HEK293 (cell line): ENCODE measurements at regions not wholly inside any gene's neighbourhood (a gene's known extent, or its start where the extent isn't known, plus 50 kb on each side); places are given as distances from the start of the nearest gene placed in this dataset.

ENCODE experiments used
- CTCF ChIA-PET: fragments of 350-600 bp; formaldehyde crosslinking; extraction: SDS; loops from one replicate; lab custom pipeline; 2021; ENCODE audit warnings: antibody characterized with exemption; lab: Yijun Ruan, JAX
- POLR2A ChIA-PET: fragments of 300-600 bp; formaldehyde crosslinking; extraction: SDS; loops from one replicate; lab custom pipeline; 2020; ENCODE audit warnings: antibody characterized with exemption, inconsistent platforms; lab: Yijun Ruan, JAX
- H3K27ac ChIP-seq: fragments of 200-500 bp; sonication (Bioruptor generic); 2 replicates; pipeline ENCODE4 v1.5.1; 2014; ENCODE audit warnings: low read depth, low read length, control low read depth, inconsistent platforms; ENCODE audit errors: extremely low read depth
- H3K36me3 ChIP-seq, 2 experiments: fragments of 200-500 bp in 1 of 2; sonication (Bioruptor generic) in 1 of 2; 1 replicate in 1 of 2; 2 replicates in 1 of 2; pipeline ENCODE4 v1.5.1; 2014 to 2017; ENCODE audit warnings: inconsistent platforms in 2 of 2, low read length in 2 of 2; ENCODE audit not compliant: control insufficient read depth in 2 of 2, insufficient read depth in 1 of 2
- H3K4me1 ChIP-seq: fragments of 200-500 bp; sonication (Bioruptor generic); 2 replicates; pipeline ENCODE4 v1.5.1; 2014; ENCODE audit warnings: mild to moderate bottlenecking, low read length, inconsistent platforms; ENCODE audit not compliant: control insufficient read depth, insufficient read depth
- H3K4me3 ChIP-seq: 2 replicates; pipeline ENCODE4 v1.5.1; 2011; ENCODE audit warnings: low read depth, mild to moderate bottlenecking, control low read depth, low read length, moderate library complexity
- H3K9me3 ChIP-seq: fragments of 200-500 bp; sonication (Bioruptor generic); 2 replicates; pipeline ENCODE4 v1.5.1; 2014; ENCODE audit warnings: low read depth, low read length, inconsistent platforms; ENCODE audit not compliant: control insufficient read depth, insufficient read depth
- INSM2 ChIP-seq: fragments of 450-650 bp; formaldehyde crosslinking; IDR thresholded peaks from 2 replicates; pipeline ENCODE4 v1.5.1; 2016; ENCODE audit warnings: missing biosample characterization, missing genetic modification characterization
- MEIS1 ChIP-seq: sonication (generic); formaldehyde crosslinking; IDR thresholded peaks from 2 replicates; pipeline ENCODE4 v1.8.1; 2022; ENCODE audit warnings: missing genetic modification reagents, mild to moderate bottlenecking, borderline replicate concordance
- PBX3 ChIP-seq: sonication (generic); formaldehyde crosslinking; IDR thresholded peaks from 2 replicates; pipeline ENCODE4 v1.8.1; 2022; ENCODE audit warnings: mild to moderate bottlenecking, moderate library complexity, missing genetic modification reagents
- SCRT1 ChIP-seq: fragments of 450-650 bp; formaldehyde crosslinking; IDR thresholded peaks from 2 replicates; pipeline ENCODE4 v1.5.1; 2016; ENCODE audit warnings: missing biosample characterization, missing genetic modification characterization, borderline replicate concordance
- SCRT2 ChIP-seq: fragments of 450-650 bp; formaldehyde crosslinking; IDR thresholded peaks from 2 replicates; pipeline ENCODE4 v1.5.1; 2016; ENCODE audit warnings: missing biosample characterization, missing genetic modification characterization
- SP3 ChIP-seq: fragments of 450-650 bp; formaldehyde crosslinking; IDR thresholded peaks from 2 replicates; pipeline ENCODE4 v1.5.1; 2016; ENCODE audit warnings: missing biosample characterization, missing genetic modification characterization
- WT1 ChIP-seq: fragments of 450-650 bp; formaldehyde crosslinking; IDR thresholded peaks from 2 replicates; pipeline ENCODE4 v1.5.1; 2016; ENCODE audit warnings: missing biosample characterization, missing genetic modification characterization
- ZEB2 ChIP-seq: fragments of 450-650 bp; formaldehyde crosslinking; IDR thresholded peaks from 2 replicates; pipeline ENCODE4 v1.5.1; 2016; ENCODE audit warnings: missing biosample characterization, missing genetic modification characterization
- ZNF112 ChIP-seq: fragments of 450-650 bp; formaldehyde crosslinking; IDR thresholded peaks from 2 replicates; pipeline ENCODE4 v1.5.0; 2017; ENCODE audit warnings: missing biosample characterization, missing genetic modification characterization
- ZNF133 ChIP-seq: fragments of 450-650 bp; formaldehyde crosslinking; IDR thresholded peaks from 2 replicates; pipeline ENCODE4 v1.5.1; 2016; ENCODE audit warnings: missing biosample characterization, missing genetic modification characterization
- ZNF148 ChIP-seq: fragments of 450-650 bp; formaldehyde crosslinking; IDR thresholded peaks from 2 replicates; pipeline ENCODE4 v1.5.0; 2017; ENCODE audit warnings: missing biosample characterization, missing genetic modification characterization, borderline replicate concordance
- ZNF324 ChIP-seq: fragments of 450-650 bp; formaldehyde crosslinking; IDR thresholded peaks from 2 replicates; pipeline ENCODE4 v1.5.1; 2016; ENCODE audit warnings: missing biosample characterization, missing genetic modification characterization
- ZNF521 ChIP-seq: fragments of 450-650 bp; formaldehyde crosslinking; IDR thresholded peaks from 2 replicates; pipeline ENCODE4 v1.5.1; 2017; ENCODE audit warnings: missing biosample characterization, mild to moderate bottlenecking, missing genetic modification characterization
- ZNF544 ChIP-seq: fragments of 450-650 bp; formaldehyde crosslinking; IDR thresholded peaks from 2 replicates; pipeline ENCODE4 v1.5.0; 2017; ENCODE audit warnings: missing biosample characterization, missing genetic modification characterization
- ZNF623 ChIP-seq: fragments of 450-650 bp; formaldehyde crosslinking; IDR thresholded peaks from 2 replicates; pipeline ENCODE4 v1.5.1; 2016; ENCODE audit warnings: missing biosample characterization, missing genetic modification characterization
- ZNF776 ChIP-seq: fragments of 450-650 bp; formaldehyde crosslinking; IDR thresholded peaks from 2 replicates; pipeline ENCODE4 v1.5.0; 2017; ENCODE audit warnings: missing biosample characterization, missing genetic modification characterization, borderline replicate concordance
- ZNF830 ChIP-seq: fragments of 450-650 bp; IDR thresholded peaks from 2 replicates; pipeline ENCODE4 v1.5.0; 2018; ENCODE audit warnings: missing biosample characterization, missing genetic modification characterization, low read depth, mild to moderate bottlenecking, moderate library complexity
- ZSCAN16 ChIP-seq: fragments of 450-650 bp; formaldehyde crosslinking; IDR thresholded peaks from 2 replicates; pipeline ENCODE4 v1.5.1; 2016; ENCODE audit warnings: missing biosample characterization, missing genetic modification characterization
- TF ChIP-seq, protein P1 (sequence below): fragments of 450-650 bp; formaldehyde crosslinking; IDR thresholded peaks from 2 replicates; pipeline ENCODE4 v1.5.1; 2016; ENCODE audit warnings: missing biosample characterization, missing genetic modification characterization

DNA sequence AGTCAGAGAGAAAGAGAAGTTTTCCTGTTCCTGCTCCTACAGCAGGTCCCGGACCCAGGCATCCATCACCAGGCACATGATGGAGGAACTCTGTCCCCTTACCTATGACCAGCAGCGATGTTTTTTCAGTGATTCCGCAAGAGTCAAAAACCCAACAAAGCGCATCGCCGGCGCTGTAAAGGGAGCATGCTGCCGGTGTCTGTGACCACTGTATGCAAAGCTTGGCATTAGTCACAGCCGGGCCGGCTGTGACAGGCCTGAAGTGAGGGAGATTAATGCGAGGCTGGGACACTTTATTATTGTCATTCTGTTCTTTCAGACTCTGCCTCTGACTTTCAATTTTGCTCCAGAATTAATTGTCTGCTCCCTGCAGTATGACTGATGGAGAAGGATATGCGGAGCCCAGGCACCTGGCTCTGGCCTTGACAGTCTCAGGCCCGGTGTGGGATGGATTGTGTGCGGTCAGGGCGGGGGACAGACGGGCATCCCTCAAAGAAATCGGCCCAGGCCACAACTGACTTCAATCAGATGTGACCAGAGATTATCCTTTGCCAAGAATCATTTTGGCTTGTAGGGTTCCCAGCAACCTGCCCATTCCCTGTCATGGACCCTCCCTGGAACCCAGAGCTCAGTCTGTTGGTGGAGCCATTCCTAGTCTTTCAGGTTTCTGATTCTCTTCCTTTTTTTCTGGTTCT lies 462.0 kb upstream of the ZNF507 start:
- H3K27ac ChIP-seq, result no peak overlapping the region
- POLR2A ChIA-PET, result no interaction called here
- H3K36me3 ChIP-seq, result no peaks in the 10 kb centered on the region; a peak in 1 of 3 replicates
- no peak overlapping the region for H3K4me3 ChIP-seq
- no peaks in the 10 kb centered on the region; the same call in none of the 2 replicates for H3K9me3 ChIP-seq
- peaks cover 7% of the 10 kb centered on the region; the same call in 1 of the 2 replicates for H3K4me1 ChIP-seq
- CTCF ChIA-PET, result no interaction called here
- no peak for TF ChIP-seq SP3
- TF ChIP-seq ZNF112, result no peak
- no peak for TF ChIP-seq ZSCAN16 (tag by site-specific recombination)
- TF ChIP-seq ZNF324 (tag by site-specific recombination), result no peak
- TF ChIP-seq ZEB2 (tag by site-specific recombination), result no peak
- TF ChIP-seq ZNF544, result no peak
- TF ChIP-seq ZNF623 (tag by site-specific recombination), result no peak
- TF ChIP-seq ZNF830 (tag by site-specific recombination), result no peak
- no peak for TF ChIP-seq ZNF776 (tag by site-specific recombination)
- no peak for TF ChIP-seq PBX3 (CRISPR knock-in tag)
- no peak for TF ChIP-seq INSM2 (tag by site-specific recombination)
- TF ChIP-seq ZNF521 (tag by site-specific recombination), result no peak
- TF ChIP-seq, protein P1, sequence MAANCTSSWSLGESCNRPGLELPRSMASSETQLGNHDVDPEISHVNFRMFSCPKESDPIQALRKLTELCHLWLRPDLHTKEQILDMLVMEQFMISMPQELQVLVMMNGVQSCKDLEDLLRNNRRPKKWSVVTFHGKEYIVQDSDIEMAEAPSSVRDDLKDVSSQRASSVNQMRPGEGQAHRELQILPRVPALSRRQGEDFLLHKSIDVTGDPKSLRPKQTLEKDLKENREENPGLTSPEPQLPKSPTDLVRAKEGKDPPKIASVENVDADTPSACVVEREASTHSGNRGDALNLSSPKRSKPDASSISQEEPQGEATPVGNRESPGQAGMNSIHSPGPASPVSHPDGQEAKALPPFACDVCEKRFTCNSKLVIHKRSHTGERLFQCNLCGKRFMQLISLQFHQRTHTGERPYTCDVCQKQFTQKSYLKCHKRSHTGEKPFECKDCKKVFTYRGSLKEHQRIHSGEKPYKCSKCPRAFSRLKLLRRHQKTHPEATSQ (tag by site-specific recombination), result no peak
- TF ChIP-seq MEIS1 (CRISPR knock-in tag), result no peak
- TF ChIP-seq SCRT1, result no peak
- no peak for TF ChIP-seq ZNF148 (tag by site-specific recombination)
- TF ChIP-seq ZNF133 (tag by site-specific recombination), result no peak
- TF ChIP-seq WT1 (tag by site-specific recombination), result no peak
- no peak for TF ChIP-seq SCRT2 (tag by site-specific recombination)
- TF ChIP-seq, all 188 proteins: peak for 0
